Spleen (tissue), 11 donors: ENCODE measurements at regions not wholly inside any gene's neighbourhood (a gene's known extent, or its start where the extent isn't known, plus 50 kb on each side); places are given as distances from the start of the nearest gene placed in this dataset.

ENCODE experiments used
- DNase-seq: peaks from one replicate; pipeline ENCODE4 v3.0.0-alpha.2; 2020
- H3K27ac ChIP-seq, 8 donors: fragments of 200-600 bp; sonication (generic) in 7 of 8; 1 replicate in 4 of 8; 2 replicates in 4 of 8; pipeline versions ENCODE4 v1.5.0 to v1.8.0; 2016 to 2021; ENCODE audit warnings: inconsistent platforms in 4 of 8, mild to moderate bottlenecking in 4 of 8, moderate library complexity in 1 of 8
- H3K27me3 ChIP-seq, 7 donors: fragments of 200-600 bp; sonication (generic) in 6 of 7; replicated peaks in 1 of 7; 1 replicate in 4 of 7; 2 replicates in 3 of 7; pipeline versions ENCODE4 v1.5.0 to v1.8.0; 2016 to 2021; ENCODE audit warnings: inconsistent platforms in 3 of 7, mild to moderate bottlenecking in 1 of 7
- H3K36me3 ChIP-seq, 6 donors: fragments of 200-600 bp; sonication (generic) in 5 of 6; 1 replicate in 4 of 6; 2 replicates in 2 of 6; pipeline versions ENCODE4 v1.5.0 to v1.8.0; 2016 to 2021; ENCODE audit warnings: inconsistent platforms in 2 of 6
- H3K4me1 ChIP-seq, 6 donors: fragments of 200-600 bp; sonication (generic) in 5 of 6; 1 replicate in 3 of 6; 2 replicates in 3 of 6; pipeline versions ENCODE4 v1.5.0 to v1.8.0; 2016 to 2021; ENCODE audit warnings: inconsistent platforms in 3 of 6
- H3K4me3 ChIP-seq, 8 donors: fragments of 200-600 bp; sonication (generic) in 7 of 8; 1 replicate in 4 of 8; 2 replicates in 4 of 8; pipeline versions ENCODE4 v1.5.0 to v1.8.0; 2016 to 2021; ENCODE audit warnings: inconsistent platforms in 4 of 8, mild to moderate bottlenecking in 4 of 8, moderate library complexity in 2 of 8
- H3K9me3 ChIP-seq, 8 donors: fragments of 200-600 bp; sonication (generic) in 7 of 8; 1 replicate in 4 of 8; 2 replicates in 4 of 8; pipeline versions ENCODE4 v1.5.0 to v1.8.0; 2016 to 2021; ENCODE audit warnings: inconsistent platforms in 4 of 8
- POLR2A ChIP-seq, 3 donors: fragments of 450-650 bp; IDR thresholded peaks; one replicate each; pipeline ENCODE4 v1.5.1; 2017; ENCODE audit warnings: antibody characterized with exemption in 3 of 3, mild to moderate bottlenecking in 1 of 3
- POLR2AphosphoS5 ChIP-seq, 3 donors: sonication (generic); formaldehyde crosslinking; IDR thresholded peaks; one replicate each; pipeline ENCODE4 v1.5.1; 2017; ENCODE audit warnings: antibody characterized with exemption in 3 of 3
- WGBS, 5 donors: extraction: QIAGEN DNeasy Blood & Tissue Kit in 3 of 5; methylation state at CpG; one replicate each; pipeline versions ENCODE4 v1.1.5 to v1.1.7; 2013 to 2018; 5-methylcytosine and 5-hydroxymethylcytosine counted together
- intact Hi-C: fragments of 100-400 bp; cut with DNase I; formaldehyde crosslinking; loops from one replicate; pipeline ENCODE4 v1.15.0; 2023; ENCODE audit warnings: low total_unique reads
- TF ChIP-seq, protein P1 (sequence below), 11 experiments: fragments of 200-600 bp in 7 of 11; fragments of 450-650 bp in 4 of 11; sonication (generic) in 4 of 11; IDR thresholded peaks in 8 of 11; conservative IDR thresholded peaks in 3 of 11; 1 replicate in 7 of 11; 2 replicates in 4 of 11; pipeline versions ENCODE4 v1.4.0 to v1.8.0; 2016 to 2021; ENCODE audit warnings: antibody characterized with exemption in 11 of 11, inconsistent platforms in 4 of 11, mild to moderate bottlenecking in 1 of 11
- donor health status: healthy with polysubstance abuse.
- donor health status: DM: no; HTN: no; CAD: no; lungs with moderate emphysema.
- donor health status: DM: no; HTN: no; CAD: no.
- donor health status: Bipolar disorder and iron deficiency.
- donor health status: healthy.
- donor health status: DM: no; HTN: no; CAD: no.
- donor health status: DM: yes; HTN: yes; CAD: no.

DNA sequence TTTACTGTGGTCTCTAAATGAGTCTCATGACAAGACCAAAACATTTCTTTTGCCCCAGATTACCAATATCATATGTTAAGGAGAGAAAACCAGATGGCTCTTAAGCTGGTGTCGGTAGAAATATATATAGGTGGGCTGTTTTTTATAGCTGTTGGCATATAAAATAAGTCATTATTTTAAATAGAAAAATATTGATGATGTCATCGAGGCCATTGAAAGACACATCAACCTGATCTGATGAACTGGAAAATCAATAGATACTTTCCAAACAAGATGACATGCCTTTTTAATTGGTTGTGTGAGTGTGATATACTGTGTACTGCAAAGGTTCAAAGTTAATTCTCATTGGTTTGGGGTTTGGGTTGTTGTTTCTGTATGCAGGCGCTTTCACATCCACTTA is 617.3 kb downstream of the CCDC171 start:
- Histone ChIP-seq H3K4me3 (no peak overlapping the region), H3K4me1 (no peaks in the 10 kb centered on the region), H3K36me3 (no peaks in the 10 kb centered on the region), H3K27me3 (no peaks in the 10 kb centered on the region), H3K27ac (no peak overlapping the region), H3K9me3 (no peaks in the 10 kb centered on the region)
- TF ChIP-seq POLR2AphosphoS5 (IDR thresholded peaks at IDR 0.05) (no peak), POLR2A (IDR thresholded peaks at IDR 0.05) (no peak)
- TF ChIP-seq, protein P1, sequence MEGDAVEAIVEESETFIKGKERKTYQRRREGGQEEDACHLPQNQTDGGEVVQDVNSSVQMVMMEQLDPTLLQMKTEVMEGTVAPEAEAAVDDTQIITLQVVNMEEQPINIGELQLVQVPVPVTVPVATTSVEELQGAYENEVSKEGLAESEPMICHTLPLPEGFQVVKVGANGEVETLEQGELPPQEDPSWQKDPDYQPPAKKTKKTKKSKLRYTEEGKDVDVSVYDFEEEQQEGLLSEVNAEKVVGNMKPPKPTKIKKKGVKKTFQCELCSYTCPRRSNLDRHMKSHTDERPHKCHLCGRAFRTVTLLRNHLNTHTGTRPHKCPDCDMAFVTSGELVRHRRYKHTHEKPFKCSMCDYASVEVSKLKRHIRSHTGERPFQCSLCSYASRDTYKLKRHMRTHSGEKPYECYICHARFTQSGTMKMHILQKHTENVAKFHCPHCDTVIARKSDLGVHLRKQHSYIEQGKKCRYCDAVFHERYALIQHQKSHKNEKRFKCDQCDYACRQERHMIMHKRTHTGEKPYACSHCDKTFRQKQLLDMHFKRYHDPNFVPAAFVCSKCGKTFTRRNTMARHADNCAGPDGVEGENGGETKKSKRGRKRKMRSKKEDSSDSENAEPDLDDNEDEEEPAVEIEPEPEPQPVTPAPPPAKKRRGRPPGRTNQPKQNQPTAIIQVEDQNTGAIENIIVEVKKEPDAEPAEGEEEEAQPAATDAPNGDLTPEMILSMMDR (IDR thresholded peaks at IDR 0.05 in 8 of 11, conservative IDR thresholded peaks at IDR 0.05 in 3 of 11), result no peak
- 85 to 97% (median 95%) methylated on average over 3 of the region's 3 CpGs for WGBS, 5 donors
- DNase-seq, result no peak
- intact Hi-C loops, result no loop called here

DNA sequence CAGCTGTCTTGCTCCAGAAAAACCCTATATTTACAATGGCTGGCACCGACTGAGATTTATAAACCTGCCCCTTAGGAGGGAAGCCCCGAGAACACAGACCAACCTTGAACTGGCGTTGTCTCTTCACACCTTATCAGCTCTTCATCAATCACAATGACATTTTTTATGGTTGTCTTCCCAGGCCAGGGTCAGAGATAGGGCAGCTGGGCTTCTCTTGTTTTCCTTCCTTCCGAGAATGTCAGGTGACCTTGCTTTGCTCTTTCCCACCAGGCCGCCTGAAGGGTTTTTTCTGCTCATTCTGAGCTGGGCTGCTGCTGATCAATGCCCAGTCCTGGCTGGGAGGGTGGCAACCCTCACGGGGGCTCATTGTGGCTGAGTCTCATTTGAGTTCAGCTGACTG is 619.1 kb downstream of the CCDC171 start:
- Histone ChIP-seq H3K9me3 (no peaks in the 10 kb centered on the region), H3K27me3 (no peaks in the 10 kb centered on the region), H3K36me3 (no peaks in the 10 kb centered on the region), H3K4me3 (no peak overlapping the region), H3K27ac (no peak overlapping the region), H3K4me1 (no peaks in the 10 kb centered on the region)
- DNase-seq, result no peak
- TF ChIP-seq POLR2A (IDR thresholded peaks at IDR 0.05) (no peak), POLR2AphosphoS5 (IDR thresholded peaks at IDR 0.05) (no peak)
- TF ChIP-seq, protein P1 (IDR thresholded peaks at IDR 0.05 in 8 of 11, conservative IDR thresholded peaks at IDR 0.05 in 3 of 11), result no peak
- intact Hi-C loops, result no loop called here
- WGBS, 5 donors, result 46 to 60% (median 49%) methylated on average over 6 of the region's 6 CpGs

DNA sequence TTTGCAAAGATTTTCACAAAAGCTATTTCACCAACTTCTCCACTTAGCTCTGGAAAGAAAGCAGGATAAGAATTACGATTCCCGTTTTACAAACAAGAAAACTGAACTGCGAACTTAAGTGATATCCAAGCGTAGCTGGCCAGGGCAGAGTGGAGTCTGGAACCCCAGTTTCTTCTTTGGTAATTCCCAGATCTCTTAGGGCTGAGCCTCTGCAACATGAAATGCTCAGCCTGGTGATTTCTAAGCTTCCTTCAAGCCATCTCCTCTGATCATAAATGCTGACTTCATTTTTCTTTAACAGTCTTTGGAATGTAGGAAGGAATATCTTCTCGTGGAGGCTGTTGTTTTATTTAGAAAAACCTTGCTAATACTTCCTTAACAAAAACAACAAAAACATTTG is 620.0 kb downstream of the CCDC171 start:
- TF ChIP-seq POLR2AphosphoS5 (IDR thresholded peaks at IDR 0.05), result no peak
- TF ChIP-seq, protein P1 (IDR thresholded peaks at IDR 0.05 in 8 of 11, conservative IDR thresholded peaks at IDR 0.05 in 3 of 11), result no peak
- TF ChIP-seq POLR2A (IDR thresholded peaks at IDR 0.05), result no peak
- H3K36me3 ChIP-seq, result no peaks in the 10 kb centered on the region
- intact Hi-C loops, result no loop called here
- no peaks in the 10 kb centered on the region for H3K4me1 ChIP-seq
- H3K9me3 ChIP-seq, result no peaks in the 10 kb centered on the region
- H3K4me3 ChIP-seq, result no peak overlapping the region
- H3K27me3 ChIP-seq, result no peaks in the 10 kb centered on the region
- 54 to 81% (median 76%) methylated on average over 5 of the region's 5 CpGs for WGBS, 5 donors
- no peak overlapping the region for H3K27ac ChIP-seq
- DNase-seq, result no peak

DNA sequence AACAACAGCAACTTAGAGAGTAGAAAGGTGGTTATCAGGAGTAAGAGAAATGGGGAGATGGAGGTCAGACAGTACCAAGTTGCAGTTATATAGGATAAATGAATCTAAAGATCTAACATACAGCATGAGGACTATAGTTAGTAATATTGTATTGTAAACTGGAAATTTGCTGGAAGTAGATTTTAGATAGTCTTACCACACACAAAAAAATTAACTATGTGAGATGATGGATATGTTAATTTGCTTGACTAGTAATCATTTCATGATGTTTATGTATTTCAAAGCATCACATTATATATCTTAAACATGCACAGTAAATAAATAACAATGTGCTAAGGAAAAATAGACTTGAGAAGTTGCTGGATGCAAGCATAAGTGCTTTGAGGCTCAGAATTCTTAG is 622.1 kb downstream of the CCDC171 start:
- H3K27ac ChIP-seq, result no peak overlapping the region
- H3K4me3 ChIP-seq, result no peak overlapping the region
- no peaks in the 10 kb centered on the region for H3K9me3 ChIP-seq
- intact Hi-C loops, result no loop called here
- no peaks in the 10 kb centered on the region for H3K4me1 ChIP-seq
- DNase-seq, result no peak
- no peak for TF ChIP-seq POLR2AphosphoS5 (IDR thresholded peaks at IDR 0.05)
- TF ChIP-seq, protein P1 (IDR thresholded peaks at IDR 0.05 in 8 of 11, conservative IDR thresholded peaks at IDR 0.05 in 3 of 11), result no peak
- TF ChIP-seq POLR2A (IDR thresholded peaks at IDR 0.05), result no peak
- no peaks in the 10 kb centered on the region for H3K27me3 ChIP-seq
- H3K36me3 ChIP-seq, result no peaks in the 10 kb centered on the region
